HepG2 (cell line): ENCODE measurements at regions not wholly inside any gene's neighbourhood (a gene's known extent, or its start where the extent isn't known, plus 50 kb on each side); places are given as distances from the start of the nearest gene placed in this dataset.

Experiments used
- ATAC-seq: fragments of 200-7000 bp; cut with Tn5 transposase; 3 replicates; pipeline ENCODE4 v1.9.1; 2020; ENCODE audit warnings: mild to moderate bottlenecking, moderate library complexity
- BruUV-seq: library from RNA; stranded (reverse); fragments of 400-500 nt; replicated peaks from 2 replicates; lab custom pipeline; 2021; lab: Mats Ljungman, UMichigan
- CTCF ChIA-PET: fragments of 300-600 bp; formaldehyde crosslinking; extraction: SDS; loops from one replicate; lab custom pipeline; 2021; ENCODE audit warnings: low total read pairs, inconsistent platforms, low intra/inter-chr PET ratio; lab: Yijun Ruan, JAX
- POLR2A ChIA-PET: fragments of 350-600 bp; sonication (Branson Sonifier 250); formaldehyde crosslinking; loops from one replicate; lab custom pipeline; 2020; ENCODE audit warnings: antibody characterized with exemption, inconsistent platforms; lab: Yijun Ruan, JAX
- DNase-seq: peaks from one replicate; pipeline ENCODE4 v3.0.0-alpha.2; 2015; ENCODE audit warnings: low spot score
- FAIRE-seq: peaks from 3 replicates; lab custom pipeline; 2011; peaks lifted over from hg19 to GRCh38; lab: Jason Lieb, UNC
- H2AFZ ChIP-seq: one replicate; pipeline ENCODE4 v1.6.1; 2011; ENCODE audit warnings: low read length, inconsistent platforms
- H3K27ac ChIP-seq: fragments of 300-600 bp; 3 replicates; pipeline ENCODE4 v1.8.0; 2011; ENCODE audit warnings: mixed run types, mild to moderate bottlenecking, mixed read lengths, low read length, inconsistent platforms; ENCODE audit not compliant: insufficient read depth; ENCODE audit errors: extremely low read length
- H3K27me3 ChIP-seq, 2 experiments: fragments of 200-600 bp in 1 of 2; 2 replicates in 1 of 2; 3 replicates in 1 of 2; pipeline versions ENCODE4 v1.6.0 to v1.8.0; 2011; ENCODE audit warnings: low read length in 2 of 2, mild to moderate bottlenecking in 2 of 2, moderate library complexity in 2 of 2, inconsistent platforms in 1 of 2; ENCODE audit not compliant: insufficient read depth in 2 of 2, control insufficient read depth in 1 of 2
- H3K36me3 ChIP-seq, 2 experiments: fragments of 200-600 bp in 1 of 2; replicated peaks in 1 of 2; 2 replicates in 1 of 2; 3 replicates in 1 of 2; pipeline versions ENCODE4 v1.5.1 to v1.8.0; 2011; ENCODE audit warnings: low read length in 2 of 2, inconsistent platforms in 1 of 2; ENCODE audit not compliant: insufficient read depth in 2 of 2, control insufficient read depth in 1 of 2
- H3K4me1 ChIP-seq: 2 replicates; pipeline ENCODE4 v1.5.1; 2012; ENCODE audit warnings: low read length, inconsistent platforms; ENCODE audit not compliant: insufficient read depth
- H3K4me2 ChIP-seq: 2 replicates; pipeline ENCODE4 v1.6.0; 2011; ENCODE audit warnings: low read depth, low read length, inconsistent platforms
- H3K4me3 ChIP-seq, 3 experiments: fragments of 200-600 bp in 1 of 3; sonication (generic), shearing (Covaris generic) in 1 of 3; replicated peaks in 1 of 3; 2 replicates each; pipeline ENCODE4 v1.5.1; 2011 to 2016; ENCODE audit warnings: low read length in 3 of 3, inconsistent platforms in 2 of 3, low read depth in 2 of 3, mild to moderate bottlenecking in 2 of 3, control low read depth in 1 of 3, mixed read lengths in 1 of 3; ENCODE audit not compliant: insufficient read depth in 1 of 3
- H3K79me2 ChIP-seq: one replicate; pipeline ENCODE4 v1.6.1; 2011; ENCODE audit warnings: low read length, inconsistent platforms; ENCODE audit not compliant: insufficient read depth
- H3K9ac ChIP-seq: 2 replicates; pipeline ENCODE4 v1.6.0; 2011; ENCODE audit warnings: mild to moderate bottlenecking, low read depth, low read length, inconsistent platforms; ENCODE audit not compliant: insufficient read depth
- H3K9me3 ChIP-seq: 2 replicates; pipeline ENCODE4 v1.5.1; 2012; ENCODE audit warnings: mild to moderate bottlenecking, low read length
- H4K20me1 ChIP-seq: 2 replicates; pipeline ENCODE4 v1.6.0; 2011; ENCODE audit warnings: inconsistent platforms, mild to moderate bottlenecking, low read length, moderate library complexity; ENCODE audit not compliant: insufficient read depth
- ARHGAP35 ChIP-seq: sonication (generic); formaldehyde crosslinking; IDR thresholded peaks from 2 replicates; pipeline ENCODE4 v1.9.0; 2022; ENCODE audit warnings: mild to moderate bottlenecking, inconsistent platforms, moderate library complexity, missing genetic modification reagents, borderline replicate concordance
- CBX5 ChIP-seq: sonication (generic); formaldehyde crosslinking; IDR thresholded peaks from 2 replicates; pipeline ENCODE4 v1.4.0; 2020; ENCODE audit warnings: missing genetic modification reagents, borderline replicate concordance
- DR1 ChIP-seq: sonication (generic); formaldehyde crosslinking; IDR thresholded peaks from 2 replicates; pipeline ENCODE4 v1.8.0; 2021; ENCODE audit warnings: mild to moderate bottlenecking, missing genetic modification reagents, inconsistent platforms
- KDM3A ChIP-seq: IDR thresholded peaks from 2 replicates; pipeline ENCODE4 v1.6.1; 2018; ENCODE audit warnings: low read depth, missing compliant biosample characterization
- NFKBIZ ChIP-seq: IDR thresholded peaks from 2 replicates; pipeline ENCODE4 v1.6.1; 2018; ENCODE audit warnings: missing genetic modification reagents, missing compliant biosample characterization
- NRL ChIP-seq: sonication (generic); formaldehyde crosslinking; IDR thresholded peaks from 2 replicates; pipeline ENCODE4 v1.5.0; 2020; ENCODE audit warnings: missing genetic modification reagents, mild to moderate bottlenecking, moderate library complexity, borderline replicate concordance
- TSC22D2 ChIP-seq: sonication (generic); formaldehyde crosslinking; IDR thresholded peaks from 2 replicates; pipeline ENCODE4 v1.5.1; 2020; ENCODE audit warnings: missing genetic modification reagents, mild to moderate bottlenecking, borderline replicate concordance
- ZBTB1 ChIP-seq: sonication (generic); formaldehyde crosslinking; IDR thresholded peaks from 2 replicates; pipeline ENCODE4 v1.4.0; 2020; ENCODE audit warnings: missing genetic modification reagents, borderline replicate concordance
- ZNF367 ChIP-seq: sonication (generic); formaldehyde crosslinking; IDR thresholded peaks from 2 replicates; pipeline ENCODE4 v1.4.0; 2020; ENCODE audit warnings: missing genetic modification reagents, borderline replicate concordance
- ZNF549 ChIP-seq: sonication (generic); formaldehyde crosslinking; IDR thresholded peaks from 2 replicates; pipeline ENCODE4 v1.5.0; 2020; ENCODE audit warnings: missing genetic modification reagents
- ZNF652 ChIP-seq: IDR thresholded peaks from 2 replicates; pipeline ENCODE4 v1.6.1; 2016; ENCODE audit warnings: low read depth, borderline replicate concordance
- ZZZ3 ChIP-seq: sonication (generic); formaldehyde crosslinking; IDR thresholded peaks from 2 replicates; pipeline ENCODE4 v1.4.0; 2020; ENCODE audit warnings: missing genetic modification reagents, mild to moderate bottlenecking, borderline replicate concordance
- WGBS: methylation state at CpG from one replicate; pipeline ENCODE4 v1.1.6; 2017; ENCODE audit warnings: low lambda C conversion rate; 5-methylcytosine and 5-hydroxymethylcytosine counted together
- in situ Hi-C: cut with HindIII; loops from 2 replicates; pipeline ENCODE4 v1.10.0; 2017; ENCODE audit warnings: low pct_unique_long_range_greater_than_20kb; ENCODE audit not compliant: extremely low pct_ligation_motif_present
- intact Hi-C: fragments of 100-400 bp; cut with micrococcal nuclease; formaldehyde crosslinking; loops from one replicate; pipeline ENCODE4 v1.10.0; 2022; ENCODE audit not compliant: unreplicated experiment
- TF ChIP-seq, protein P1 (sequence below): sonication (generic); formaldehyde crosslinking; IDR thresholded peaks from 2 replicates; pipeline ENCODE4 v1.5.1; 2020; ENCODE audit warnings: missing genetic modification reagents, mild to moderate bottlenecking, borderline replicate concordance

- POLR2A ChIA-PET: no interaction called here
- in situ Hi-C loops (no loop called here), intact Hi-C loops (no loop called here)
- no peaks in the 10 kb centered on the region for H3K79me2 ChIP-seq
- TF ChIP-seq TSC22D2 (CRISPR knock-in tag): no peak
- TF ChIP-seq ARHGAP35: no peak
- TF ChIP-seq, protein P1, sequence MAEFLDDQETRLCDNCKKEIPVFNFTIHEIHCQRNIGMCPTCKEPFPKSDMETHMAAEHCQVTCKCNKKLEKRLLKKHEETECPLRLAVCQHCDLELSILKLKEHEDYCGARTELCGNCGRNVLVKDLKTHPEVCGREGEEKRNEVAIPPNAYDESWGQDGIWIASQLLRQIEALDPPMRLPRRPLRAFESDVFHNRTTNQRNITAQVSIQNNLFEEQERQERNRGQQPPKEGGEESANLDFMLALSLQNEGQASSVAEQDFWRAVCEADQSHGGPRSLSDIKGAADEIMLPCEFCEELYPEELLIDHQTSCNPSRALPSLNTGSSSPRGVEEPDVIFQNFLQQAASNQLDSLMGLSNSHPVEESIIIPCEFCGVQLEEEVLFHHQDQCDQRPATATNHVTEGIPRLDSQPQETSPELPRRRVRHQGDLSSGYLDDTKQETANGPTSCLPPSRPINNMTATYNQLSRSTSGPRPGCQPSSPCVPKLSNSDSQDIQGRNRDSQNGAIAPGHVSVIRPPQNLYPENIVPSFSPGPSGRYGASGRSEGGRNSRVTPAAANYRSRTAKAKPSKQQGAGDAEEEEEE: no peak
- TF ChIP-seq NFKBIZ (CRISPR knock-in tag): no peak
- TF ChIP-seq ZNF652 (CRISPR knock-in tag): no peak
- TF ChIP-seq CBX5 (CRISPR knock-in tag): no peak
- no peak for TF ChIP-seq ZNF549 (CRISPR knock-in tag)
- TF ChIP-seq DR1 (CRISPR knock-in tag): no peak
- TF ChIP-seq ZNF367 (CRISPR knock-in tag): no peak
- no peak for TF ChIP-seq ZBTB1 (CRISPR knock-in tag)
- TF ChIP-seq NRL (CRISPR knock-in tag): no peak
- TF ChIP-seq ZZZ3 (CRISPR knock-in tag): no peak
- no peak for TF ChIP-seq KDM3A (CRISPR knock-in tag)
- ATAC-seq: no peak
- H3K9ac ChIP-seq: no peak overlapping the region
- CTCF ChIA-PET: no interaction called here
- H3K9me3 ChIP-seq: peaks cover 95% of the 10 kb centered on the region
- H2AFZ ChIP-seq: no peak overlapping the region
- H3K36me3 ChIP-seq: no peaks in the 10 kb centered on the region
- H3K4me3 ChIP-seq: no peak overlapping the region
- FAIRE-seq: no peak
- no peaks in the 10 kb centered on the region for H3K27me3 ChIP-seq
- H3K4me1 ChIP-seq: no peaks in the 10 kb centered on the region
- no TSS peak for BruUV-seq
- no peak overlapping the region for H3K27ac ChIP-seq
- no peaks in the 10 kb centered on the region for H4K20me1 ChIP-seq
- no peak overlapping the region for H3K4me2 ChIP-seq
- no peak for DNase-seq
- WGBS: 5% methylated on average over 5 of the region's 5 CpGs
These were observed 205.2 kb upstream of the RGPD4 start for GRCh38 chr2:107621186-107622165.
